HL-60 (cell line): ENCODE measurements at regions not wholly inside any gene's neighbourhood (a gene's known extent, or its start where the extent isn't known, plus 50 kb on each side); places are given as distances from the start of the nearest gene placed in this dataset.

ENCODE experiments used
- DNase-seq, 2 experiments: peaks; one replicate each; pipeline ENCODE4 v3.0.0-alpha.2; 2010 to 2020; ENCODE audit warnings: low read depth in 1 of 2, low spot score in 1 of 2
- H3K27ac ChIP-seq: fragments of 250-450 bp; sonication (Bioruptor Pico); replicated peaks from 2 replicates; pipeline ENCODE4 v1.5.1; 2020; ENCODE audit warnings: mild to moderate bottlenecking, moderate library complexity
- H3K27me3 ChIP-seq: fragments of 250-450 bp; sonication (Bioruptor Pico); 2 replicates; pipeline ENCODE4 v1.5.1; 2021; ENCODE audit warnings: mild to moderate bottlenecking, moderate library complexity; ENCODE audit not compliant: insufficient read depth, poor library complexity, severe bottlenecking
- H3K4me3 ChIP-seq: replicated peaks from 2 replicates; pipeline ENCODE4 v1.5.1; 2011; ENCODE audit warnings: mild to moderate bottlenecking, control low read depth, low read length; ENCODE audit not compliant: insufficient read depth
- GABPA ChIP-seq: IDR thresholded peaks from 2 replicates; pipeline ENCODE4 v1.6.1; 2012; ENCODE audit warnings: low read depth
- POLR2AphosphoS5 ChIP-seq: IDR thresholded peaks from 2 replicates; pipeline ENCODE4 v1.6.1; 2012; ENCODE audit warnings: low read depth
- REST ChIP-seq: IDR thresholded peaks from 2 replicates; pipeline ENCODE4 v1.6.1; 2012; ENCODE audit warnings: low read depth; ENCODE audit not compliant: insufficient replicate concordance
- SPI1 ChIP-seq: IDR thresholded peaks from 2 replicates; pipeline ENCODE4 v1.6.1; 2012; ENCODE audit warnings: low read depth, mild to moderate bottlenecking, borderline replicate concordance
- TF ChIP-seq, protein P1 (sequence below): IDR thresholded peaks from one replicate; pipeline ENCODE4 v1.5.1; 2011; ENCODE audit warnings: low read length, control low read depth, inconsistent platforms; ENCODE audit not compliant: insufficient read depth

- TF ChIP-seq SPI1 = no peak
- no peak for TF ChIP-seq REST
- TF ChIP-seq, protein P1, sequence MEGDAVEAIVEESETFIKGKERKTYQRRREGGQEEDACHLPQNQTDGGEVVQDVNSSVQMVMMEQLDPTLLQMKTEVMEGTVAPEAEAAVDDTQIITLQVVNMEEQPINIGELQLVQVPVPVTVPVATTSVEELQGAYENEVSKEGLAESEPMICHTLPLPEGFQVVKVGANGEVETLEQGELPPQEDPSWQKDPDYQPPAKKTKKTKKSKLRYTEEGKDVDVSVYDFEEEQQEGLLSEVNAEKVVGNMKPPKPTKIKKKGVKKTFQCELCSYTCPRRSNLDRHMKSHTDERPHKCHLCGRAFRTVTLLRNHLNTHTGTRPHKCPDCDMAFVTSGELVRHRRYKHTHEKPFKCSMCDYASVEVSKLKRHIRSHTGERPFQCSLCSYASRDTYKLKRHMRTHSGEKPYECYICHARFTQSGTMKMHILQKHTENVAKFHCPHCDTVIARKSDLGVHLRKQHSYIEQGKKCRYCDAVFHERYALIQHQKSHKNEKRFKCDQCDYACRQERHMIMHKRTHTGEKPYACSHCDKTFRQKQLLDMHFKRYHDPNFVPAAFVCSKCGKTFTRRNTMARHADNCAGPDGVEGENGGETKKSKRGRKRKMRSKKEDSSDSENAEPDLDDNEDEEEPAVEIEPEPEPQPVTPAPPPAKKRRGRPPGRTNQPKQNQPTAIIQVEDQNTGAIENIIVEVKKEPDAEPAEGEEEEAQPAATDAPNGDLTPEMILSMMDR = no peak
- no peak for TF ChIP-seq GABPA
- no peak for TF ChIP-seq POLR2AphosphoS5
- no peak for DNase-seq
- Histone ChIP-seq H3K4me3 (no peak overlapping the region), H3K27me3 (no peaks in the 10 kb centered on the region), H3K27ac (no peak overlapping the region)
Observed at GRCh38 chr18:73826098-73826497, 321.5 kb downstream of the FBXO15 start.

GRCh38 chr18:73824671-73825070, 323.0 kb downstream of the FBXO15 start:
- Histone ChIP-seq H3K4me3 (no peak overlapping the region), H3K27ac (no peak overlapping the region), H3K27me3 (no peaks in the 10 kb centered on the region)
- TF ChIP-seq SPI1 (no peak), POLR2AphosphoS5 (no peak), GABPA (no peak), REST (no peak)
- TF ChIP-seq, protein P1 = no peak
- DNase-seq = no peak

GRCh38 chr18:73812423-73812822, 335.2 kb downstream of the FBXO15 start:
- H3K4me3 ChIP-seq = no peak overlapping the region
- H3K27ac ChIP-seq = no peak overlapping the region
- no peaks in the 10 kb centered on the region for H3K27me3 ChIP-seq
- no peak for DNase-seq
- TF ChIP-seq SPI1 (no peak), REST (no peak), GABPA (no peak), POLR2AphosphoS5 (no peak)
- TF ChIP-seq, protein P1 = no peak
